OCI-LY7 (cell line): ENCODE measurements at regions not wholly inside any gene's neighbourhood (a gene's known extent, or its start where the extent isn't known, plus 50 kb on each side); places are given as distances from the start of the nearest gene placed in this dataset.

Experiments used
- CTCF ChIP-seq: fragments of 200-600 bp; sonication (generic); conservative IDR thresholded peaks from 2 replicates; pipeline ENCODE4 v1.5.1; 2014; ENCODE audit warnings: mild to moderate bottlenecking, antibody characterized with exemption, low read length, moderate library complexity, mixed read lengths
- EZH2phosphoT487 ChIP-seq: fragments of 200-600 bp; sonication (generic); IDR thresholded peaks from 2 replicates; pipeline ENCODE4 v1.6.1; 2018; ENCODE audit warnings: low read depth, borderline replicate concordance, mild to moderate bottlenecking, mixed run types, antibody characterized with exemption, low read length, moderate library complexity, mixed read lengths

- TF ChIP-seq EZH2phosphoT487 (no peak), CTCF (no peak)
Observed at GRCh38 chr10:111873041-111873440, 310.5 kb downstream of the GPAM start.
